SK-N-SH (cell line): ENCODE measurements at regions not wholly inside any gene's neighbourhood (a gene's known extent, or its start where the extent isn't known, plus 50 kb on each side); places are given as distances from the start of the nearest gene placed in this dataset.

Experiments
- CTCF ChIA-PET: fragments of 300-600, 350-600 bp; formaldehyde crosslinking; extraction: SDS; loops from one replicate; lab custom pipeline; 2021; lab: Yijun Ruan, JAX
- POLR2A ChIA-PET: fragments of 350-600 bp; sonication (Branson Sonifier 250); formaldehyde crosslinking; extraction: SDS; loops from one replicate; lab custom pipeline; 2020; ENCODE audit warnings: antibody characterized with exemption, inconsistent platforms; lab: Yijun Ruan, JAX
- DNase-seq: peaks from one replicate; pipeline ENCODE4 v3.0.0; 2012
- H2AFZ ChIP-seq: fragments of 200-600 bp; sonication (generic); 2 replicates; pipeline ENCODE4 v1.8.1; 2016; ENCODE audit warnings: antibody characterized with exemption, mild to moderate bottlenecking, low read depth
- H3F3A ChIP-seq: fragments of 200-600 bp; sonication (generic); replicated peaks from 2 replicates; pipeline ENCODE3; 2016; ENCODE audit warnings: antibody characterized with exemption, mild to moderate bottlenecking; ENCODE audit not compliant: insufficient read depth
- H3K27ac ChIP-seq, 2 experiments: fragments of 200-500 bp in 1 of 2; fragments of 200-600 bp in 1 of 2; sonication (Bioruptor generic) in 1 of 2; sonication (generic), shearing (Covaris generic) in 1 of 2; 2 replicates each; pipeline versions ENCODE4 v1.5.1 to v1.6.1; 2014 to 2016; ENCODE audit warnings: low read depth in 2 of 2, inconsistent platforms in 1 of 2, low read length in 1 of 2, mild to moderate bottlenecking in 1 of 2, mixed read lengths in 1 of 2
- H3K27me3 ChIP-seq: fragments of 200-600 bp; sonication (generic), shearing (Covaris generic); 2 replicates; pipeline ENCODE4 v1.6.1; 2016; ENCODE audit warnings: mixed run types; ENCODE audit not compliant: insufficient read depth
- H3K36me3 ChIP-seq, 2 experiments: fragments of 200-500 bp in 1 of 2; fragments of 200-600 bp in 1 of 2; sonication (Bioruptor generic) in 1 of 2; sonication (generic) in 1 of 2; replicated peaks in 1 of 2; 2 replicates each; pipeline versions ENCODE3 to v1.5.1; 2014 to 2016; ENCODE audit warnings: low read length in 1 of 2, mild to moderate bottlenecking in 1 of 2; ENCODE audit not compliant: insufficient read depth in 2 of 2, control insufficient read depth in 1 of 2
- H3K4me1 ChIP-seq, 2 experiments: fragments of 200-500 bp in 1 of 2; fragments of 200-600 bp in 1 of 2; sonication (Bioruptor generic) in 1 of 2; sonication (generic), shearing (Covaris generic) in 1 of 2; 2 replicates each; pipeline versions ENCODE4 v1.5.1 to v1.6.1; 2014 to 2016; ENCODE audit warnings: low read depth in 1 of 2, low read length in 1 of 2, mixed run types in 1 of 2; ENCODE audit not compliant: insufficient read depth in 2 of 2, control insufficient read depth in 1 of 2
- H3K4me2 ChIP-seq: fragments of 200-600 bp; sonication (generic), shearing (Covaris generic); 2 replicates; pipeline ENCODE4 v1.6.1; 2017; ENCODE audit warnings: mixed run types
- H3K4me3 ChIP-seq, 2 experiments: fragments of 200-500 bp in 1 of 2; fragments of 200-600 bp in 1 of 2; sonication (Bioruptor generic) in 1 of 2; sonication (generic), shearing (Covaris generic) in 1 of 2; 2 replicates each; pipeline versions ENCODE4 v1.5.1 to v1.8.1; 2014 to 2016; ENCODE audit warnings: low read depth in 2 of 2, inconsistent platforms in 1 of 2, low read length in 1 of 2, mild to moderate bottlenecking in 1 of 2, mixed read lengths in 1 of 2, moderate library complexity in 1 of 2
- H3K79me2 ChIP-seq: fragments of 200-600 bp; sonication (generic); 2 replicates; pipeline ENCODE4 v1.8.1; 2017; ENCODE audit warnings: mild to moderate bottlenecking; ENCODE audit not compliant: insufficient read depth
- H3K9ac ChIP-seq: fragments of 200-600 bp; sonication (generic); 2 replicates; pipeline ENCODE4 v1.6.1; 2017; ENCODE audit warnings: mixed run types
- H3K9me2 ChIP-seq: fragments of 200-600 bp; sonication (generic); 2 replicates; pipeline ENCODE4 v1.6.1; 2017; ENCODE audit warnings: mixed run types
- H3K9me3 ChIP-seq: fragments of 200-600 bp; sonication (generic); 2 replicates; pipeline ENCODE4 v1.6.1; 2017; ENCODE audit warnings: mixed run types, mild to moderate bottlenecking, moderate library complexity
- H4K20me1 ChIP-seq: fragments of 200-600 bp; sonication (generic); 2 replicates; pipeline ENCODE4 v1.6.1; 2017; ENCODE audit warnings: mild to moderate bottlenecking, mixed run types; ENCODE audit not compliant: insufficient read depth
- ELF1 ChIP-seq: IDR thresholded peaks from 2 replicates; pipeline ENCODE4 v1.4.0; 2012
- EZH2phosphoT487 ChIP-seq: fragments of 200-600 bp; sonication (generic); IDR thresholded peaks from 2 replicates; pipeline ENCODE4 v1.6.1; 2017; ENCODE audit warnings: low read depth, mixed run types, mild to moderate bottlenecking, antibody characterized with exemption, moderate library complexity, borderline replicate concordance
- FOSL2 ChIP-seq: IDR thresholded peaks from 2 replicates; pipeline ENCODE4 v1.4.0; 2012; ENCODE audit warnings: low read depth, mild to moderate bottlenecking, moderate library complexity, borderline replicate concordance
- GATA2 ChIP-seq: sonication (generic); formaldehyde crosslinking; IDR thresholded peaks from 2 replicates; pipeline ENCODE4 v1.5.0; 2020; ENCODE audit warnings: mild to moderate bottlenecking, missing genetic modification reagents
- MEF2A ChIP-seq: IDR thresholded peaks from 2 replicates; pipeline ENCODE4 v1.4.0; 2012; ENCODE audit warnings: low read depth, borderline replicate concordance
- MXI1 ChIP-seq: IDR thresholded peaks from 2 replicates; pipeline ENCODE4 v1.6.1; 2012; ENCODE audit warnings: mild to moderate bottlenecking, low read depth, low read length, improper control_type of control experiment
- NFIC ChIP-seq: IDR thresholded peaks from 2 replicates; pipeline ENCODE4 v1.4.0; 2012; ENCODE audit warnings: borderline replicate concordance
- POLR2AphosphoS5 ChIP-seq: IDR thresholded peaks from 2 replicates; pipeline ENCODE4 v1.6.1; 2012; ENCODE audit warnings: low read depth, low read length
- RCOR1 ChIP-seq: fragments of 150-350 bp; IDR thresholded peaks from 2 replicates; pipeline ENCODE4 v1.6.1; 2017; ENCODE audit warnings: antibody characterized with exemption, low read length
- RFX5 ChIP-seq: IDR thresholded peaks from 2 replicates; pipeline ENCODE4 v1.6.1; 2012; ENCODE audit warnings: mild to moderate bottlenecking, improper control_type of control experiment, low read length
- SMC3 ChIP-seq: IDR thresholded peaks from 2 replicates; pipeline ENCODE4 v1.6.1; 2012; ENCODE audit warnings: low read depth, low read length, improper control_type of control experiment
- TAF1 ChIP-seq: IDR thresholded peaks from 2 replicates; pipeline ENCODE4 v1.6.1; 2012; ENCODE audit warnings: low read depth, mild to moderate bottlenecking, low read length, moderate library complexity, borderline replicate concordance
- TCF12 ChIP-seq: IDR thresholded peaks from 2 replicates; pipeline ENCODE4 v1.4.0; 2012
- TEAD4 ChIP-seq: IDR thresholded peaks from 2 replicates; pipeline ENCODE4 v1.4.0; 2012; ENCODE audit warnings: mild to moderate bottlenecking, borderline replicate concordance; ENCODE audit not compliant: insufficient read depth
- WGBS: methylation state at CpG from one replicate; pipeline ENCODE4 v1.1.6; 2017; ENCODE audit warnings: low lambda C conversion rate; 5-methylcytosine and 5-hydroxymethylcytosine counted together
- TF ChIP-seq, protein P1 (sequence below): fragments of 150-350 bp; IDR thresholded peaks from 2 replicates; pipeline ENCODE4 v1.6.1; 2016; ENCODE audit warnings: mild to moderate bottlenecking, low read depth, low read length
- TF ChIP-seq, protein P2 (sequence below): IDR thresholded peaks from 2 replicates; pipeline ENCODE4; 2012
- TF ChIP-seq, protein P3 (sequence below): fragments of 150-350 bp; IDR thresholded peaks from 2 replicates; pipeline ENCODE4 v1.6.1; 2017; ENCODE audit warnings: antibody characterized with exemption, low read length, low read depth, borderline replicate concordance
- TF ChIP-seq, protein P4 (sequence below): fragments of 200-600 bp; sonication (generic); IDR thresholded peaks from 2 replicates; pipeline ENCODE4 v1.6.1; 2017; ENCODE audit warnings: antibody characterized with exemption, mild to moderate bottlenecking, moderate library complexity
- TF ChIP-seq, protein P5 (sequence below): IDR thresholded peaks from 2 replicates; pipeline ENCODE4 v1.4.0; 2012; ENCODE audit warnings: low read depth, borderline replicate concordance
- TF ChIP-seq, protein P6 (sequence below): IDR thresholded peaks from 2 replicates; pipeline ENCODE4 v1.4.0; 2012; ENCODE audit warnings: low read depth, borderline replicate concordance

DNA sequence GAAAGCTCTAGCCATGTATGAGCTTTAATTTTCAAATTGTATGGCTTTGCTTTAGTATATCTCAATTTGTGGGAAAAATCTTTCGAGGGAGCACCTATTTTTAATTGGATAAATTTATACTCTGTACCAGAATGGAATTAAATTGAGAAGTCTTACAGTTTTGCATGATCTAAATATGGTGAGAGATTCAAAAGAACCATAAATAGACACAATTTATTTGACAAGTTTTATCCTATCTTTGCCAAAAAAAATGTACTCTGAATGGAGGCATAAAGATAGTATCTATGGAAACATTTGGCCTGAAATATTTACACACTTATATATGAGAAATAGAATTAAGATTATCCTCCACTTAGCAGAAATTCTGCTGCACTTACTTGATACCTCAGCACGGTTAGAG is 238.4 kb downstream of the NDUFA10 start:
- WGBS = 7% methylated on average over 2 of the region's 2 CpGs

More for the DNA sequence above, 238.4 kb downstream of the NDUFA10 start:
- Histone ChIP-seq H3K9me3 (no peaks in the 10 kb centered on the region), H3K9ac (no peak overlapping the region), H3K27ac (no peak overlapping the region), H4K20me1 (no peaks in the 10 kb centered on the region), H3K4me1 (no peaks in the 10 kb centered on the region), H3K36me3 (no peaks in the 10 kb centered on the region), H3K4me3 (no peak overlapping the region), H3F3A (no peaks in the 10 kb centered on the region), H2AFZ (no peak overlapping the region), H3K79me2 (no peaks in the 10 kb centered on the region), H3K4me2 (no peak overlapping the region), H3K9me2 (no peaks in the 10 kb centered on the region), H3K27me3 (no peaks in the 10 kb centered on the region)
- ChIA-PET POLR2A (no interaction called here), CTCF (no interaction called here)
- DNase-seq = no peak
- TF ChIP-seq TCF12 = no peak
- TF ChIP-seq, protein P1, sequence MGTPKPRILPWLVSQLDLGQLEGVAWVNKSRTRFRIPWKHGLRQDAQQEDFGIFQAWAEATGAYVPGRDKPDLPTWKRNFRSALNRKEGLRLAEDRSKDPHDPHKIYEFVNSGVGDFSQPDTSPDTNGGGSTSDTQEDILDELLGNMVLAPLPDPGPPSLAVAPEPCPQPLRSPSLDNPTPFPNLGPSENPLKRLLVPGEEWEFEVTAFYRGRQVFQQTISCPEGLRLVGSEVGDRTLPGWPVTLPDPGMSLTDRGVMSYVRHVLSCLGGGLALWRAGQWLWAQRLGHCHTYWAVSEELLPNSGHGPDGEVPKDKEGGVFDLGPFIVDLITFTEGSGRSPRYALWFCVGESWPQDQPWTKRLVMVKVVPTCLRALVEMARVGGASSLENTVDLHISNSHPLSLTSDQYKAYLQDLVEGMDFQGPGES = no peak
- no peak for TF ChIP-seq MXI1
- no peak for TF ChIP-seq RCOR1
- TF ChIP-seq SMC3 = no peak
- TF ChIP-seq, protein P2, sequence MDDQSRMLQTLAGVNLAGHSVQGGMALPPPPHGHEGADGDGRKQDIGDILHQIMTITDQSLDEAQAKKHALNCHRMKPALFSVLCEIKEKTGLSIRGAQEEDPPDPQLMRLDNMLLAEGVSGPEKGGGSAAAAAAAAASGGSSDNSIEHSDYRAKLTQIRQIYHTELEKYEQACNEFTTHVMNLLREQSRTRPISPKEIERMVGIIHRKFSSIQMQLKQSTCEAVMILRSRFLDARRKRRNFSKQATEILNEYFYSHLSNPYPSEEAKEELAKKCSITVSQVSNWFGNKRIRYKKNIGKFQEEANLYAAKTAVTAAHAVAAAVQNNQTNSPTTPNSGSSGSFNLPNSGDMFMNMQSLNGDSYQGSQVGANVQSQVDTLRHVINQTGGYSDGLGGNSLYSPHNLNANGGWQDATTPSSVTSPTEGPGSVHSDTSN = no peak
- TF ChIP-seq GATA2 (CRISPR knock-in tag) = no peak
- TF ChIP-seq, protein P3, sequence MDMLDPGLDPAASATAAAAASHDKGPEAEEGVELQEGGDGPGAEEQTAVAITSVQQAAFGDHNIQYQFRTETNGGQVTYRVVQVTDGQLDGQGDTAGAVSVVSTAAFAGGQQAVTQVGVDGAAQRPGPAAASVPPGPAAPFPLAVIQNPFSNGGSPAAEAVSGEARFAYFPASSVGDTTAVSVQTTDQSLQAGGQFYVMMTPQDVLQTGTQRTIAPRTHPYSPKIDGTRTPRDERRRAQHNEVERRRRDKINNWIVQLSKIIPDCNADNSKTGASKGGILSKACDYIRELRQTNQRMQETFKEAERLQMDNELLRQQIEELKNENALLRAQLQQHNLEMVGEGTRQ = no peak
- TF ChIP-seq RFX5 = no peak
- TF ChIP-seq ELF1 = no peak
- TF ChIP-seq FOSL2 = no peak
- no peak for TF ChIP-seq EZH2phosphoT487
- no peak for TF ChIP-seq TEAD4
- no peak for TF ChIP-seq NFIC
- TF ChIP-seq, protein P4, sequence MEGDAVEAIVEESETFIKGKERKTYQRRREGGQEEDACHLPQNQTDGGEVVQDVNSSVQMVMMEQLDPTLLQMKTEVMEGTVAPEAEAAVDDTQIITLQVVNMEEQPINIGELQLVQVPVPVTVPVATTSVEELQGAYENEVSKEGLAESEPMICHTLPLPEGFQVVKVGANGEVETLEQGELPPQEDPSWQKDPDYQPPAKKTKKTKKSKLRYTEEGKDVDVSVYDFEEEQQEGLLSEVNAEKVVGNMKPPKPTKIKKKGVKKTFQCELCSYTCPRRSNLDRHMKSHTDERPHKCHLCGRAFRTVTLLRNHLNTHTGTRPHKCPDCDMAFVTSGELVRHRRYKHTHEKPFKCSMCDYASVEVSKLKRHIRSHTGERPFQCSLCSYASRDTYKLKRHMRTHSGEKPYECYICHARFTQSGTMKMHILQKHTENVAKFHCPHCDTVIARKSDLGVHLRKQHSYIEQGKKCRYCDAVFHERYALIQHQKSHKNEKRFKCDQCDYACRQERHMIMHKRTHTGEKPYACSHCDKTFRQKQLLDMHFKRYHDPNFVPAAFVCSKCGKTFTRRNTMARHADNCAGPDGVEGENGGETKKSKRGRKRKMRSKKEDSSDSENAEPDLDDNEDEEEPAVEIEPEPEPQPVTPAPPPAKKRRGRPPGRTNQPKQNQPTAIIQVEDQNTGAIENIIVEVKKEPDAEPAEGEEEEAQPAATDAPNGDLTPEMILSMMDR = no peak
- no peak for TF ChIP-seq MEF2A
- no peak for TF ChIP-seq TAF1
- TF ChIP-seq POLR2AphosphoS5 = no peak
- TF ChIP-seq, protein P5, sequence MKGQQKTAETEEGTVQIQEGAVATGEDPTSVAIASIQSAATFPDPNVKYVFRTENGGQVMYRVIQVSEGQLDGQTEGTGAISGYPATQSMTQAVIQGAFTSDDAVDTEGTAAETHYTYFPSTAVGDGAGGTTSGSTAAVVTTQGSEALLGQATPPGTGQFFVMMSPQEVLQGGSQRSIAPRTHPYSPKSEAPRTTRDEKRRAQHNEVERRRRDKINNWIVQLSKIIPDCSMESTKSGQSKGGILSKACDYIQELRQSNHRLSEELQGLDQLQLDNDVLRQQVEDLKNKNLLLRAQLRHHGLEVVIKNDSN = no peak
- TF ChIP-seq, protein P6, sequence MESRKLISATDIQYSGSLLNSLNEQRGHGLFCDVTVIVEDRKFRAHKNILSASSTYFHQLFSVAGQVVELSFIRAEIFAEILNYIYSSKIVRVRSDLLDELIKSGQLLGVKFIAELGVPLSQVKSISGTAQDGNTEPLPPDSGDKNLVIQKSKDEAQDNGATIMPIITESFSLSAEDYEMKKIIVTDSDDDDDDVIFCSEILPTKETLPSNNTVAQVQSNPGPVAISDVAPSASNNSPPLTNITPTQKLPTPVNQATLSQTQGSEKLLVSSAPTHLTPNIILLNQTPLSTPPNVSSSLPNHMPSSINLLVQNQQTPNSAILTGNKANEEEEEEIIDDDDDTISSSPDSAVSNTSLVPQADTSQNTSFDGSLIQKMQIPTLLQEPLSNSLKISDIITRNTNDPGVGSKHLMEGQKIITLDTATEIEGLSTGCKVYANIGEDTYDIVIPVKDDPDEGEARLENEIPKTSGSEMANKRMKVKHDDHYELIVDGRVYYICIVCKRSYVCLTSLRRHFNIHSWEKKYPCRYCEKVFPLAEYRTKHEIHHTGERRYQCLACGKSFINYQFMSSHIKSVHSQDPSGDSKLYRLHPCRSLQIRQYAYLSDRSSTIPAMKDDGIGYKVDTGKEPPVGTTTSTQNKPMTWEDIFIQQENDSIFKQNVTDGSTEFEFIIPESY = no peak
